ENCODE measurements at regions not wholly inside any gene's neighbourhood (a gene's known extent, or its start where the extent isn't known, plus 50 kb on each side); places are given as distances from the start of the nearest gene placed in this dataset.
"Not testable (repeated sequence)": the region's sequence is repeated elsewhere in the genome, so short reads cannot be mapped to it uniquely, and the experiment has no call there.

GRCh38 chr2:101645886-101646285, 51.6 kb upstream of the MAP4K4 start:
- DNase-seq (ENCODE audit: low spot score) = not testable (repeated sequence)

- no peak for DNase-seq (ENCODE audit: low spot score)
Measured at GRCh38 chr2:101644842-101645383, 52.6 kb upstream of the MAP4K4 start.

DNA sequence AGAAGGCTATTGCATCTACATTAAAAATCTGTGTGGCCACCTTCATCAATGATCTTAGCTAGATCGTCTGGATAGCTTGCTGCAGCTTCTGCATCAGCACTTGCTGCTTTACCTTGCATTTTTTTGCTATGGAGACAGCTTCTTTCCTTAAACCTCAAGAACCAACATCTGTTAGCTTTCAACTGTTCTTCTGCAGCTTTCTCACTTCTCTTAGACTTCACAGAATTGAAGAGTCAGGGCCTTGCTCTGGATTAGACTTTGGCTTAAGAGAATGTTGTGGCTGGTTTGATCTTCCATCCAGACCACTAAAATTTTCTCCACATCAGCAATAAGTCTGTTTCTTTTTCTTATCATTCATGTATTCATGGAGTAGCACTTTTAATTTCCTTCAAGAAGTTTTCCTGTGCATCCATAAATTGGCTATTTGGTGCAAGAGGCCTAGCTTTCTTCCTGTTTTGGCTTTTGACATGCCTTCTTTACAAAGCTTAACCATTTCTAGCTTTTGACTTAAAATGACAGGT, 54.4 kb upstream of the MAP4K4 start:
- no peak for DNase-seq (ENCODE audit: low spot score)

GRCh38 chr2:101638817-101639605, 58.5 kb upstream of the MAP4K4 start:
- DNase-seq (ENCODE audit: low spot score) = no peak

- no peak for DNase-seq (ENCODE audit: low spot score)
Measured at GRCh38 chr2:101638181-101638711, 59.3 kb upstream of the MAP4K4 start.

GRCh38 chr2:101630224-101630949, 67.1 kb upstream of the MAP4K4 start:
- DNase-seq (ENCODE audit: low spot score) = peak; percentile 12

DNA sequence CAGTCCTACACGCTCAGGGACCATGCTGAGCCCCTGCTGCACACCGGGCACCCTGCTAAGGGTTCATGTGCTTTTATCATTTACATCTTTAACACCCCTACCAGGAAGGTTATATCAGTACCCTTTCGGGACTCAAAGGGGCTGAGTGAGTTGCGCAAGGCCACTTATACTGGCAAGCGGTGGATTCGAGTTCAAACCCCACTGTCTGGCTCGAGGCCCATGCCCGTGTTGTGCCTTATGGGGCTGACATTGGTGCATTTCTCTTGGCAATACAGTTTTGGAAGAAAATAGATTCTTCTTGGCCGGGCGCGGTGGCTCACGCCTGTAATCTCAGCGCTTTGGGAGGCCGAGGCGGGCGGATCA, 69.5 kb upstream of the MAP4K4 start:
- no peak for DNase-seq (ENCODE audit: low spot score)

- no peak for DNase-seq (ENCODE audit: low spot score)
Measured at GRCh38 chr2:101627285-101628029, 70.0 kb upstream of the MAP4K4 start.

DNA sequence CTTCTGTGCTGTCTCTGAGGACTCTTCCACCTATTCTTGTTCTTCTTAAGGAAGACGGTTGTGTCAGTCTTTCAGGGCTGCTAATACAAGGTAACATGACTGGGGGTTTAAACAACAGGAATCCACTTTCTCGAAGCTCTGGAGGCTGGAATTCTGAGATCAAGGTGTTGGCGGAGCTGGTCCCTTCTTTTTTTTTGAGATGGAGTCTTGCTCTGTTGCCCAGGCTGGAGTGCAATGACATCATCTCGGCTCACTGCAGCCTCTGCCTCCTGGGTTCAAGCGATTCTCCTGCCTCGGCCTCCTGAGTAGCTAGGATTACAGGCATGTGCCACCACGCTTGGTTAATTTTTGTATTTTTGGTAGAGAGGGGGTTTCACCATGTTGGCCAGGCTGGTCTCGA, 71.7 kb upstream of the MAP4K4 start:
- not testable (repeated sequence) for DNase-seq (ENCODE audit: low spot score)

DNA sequence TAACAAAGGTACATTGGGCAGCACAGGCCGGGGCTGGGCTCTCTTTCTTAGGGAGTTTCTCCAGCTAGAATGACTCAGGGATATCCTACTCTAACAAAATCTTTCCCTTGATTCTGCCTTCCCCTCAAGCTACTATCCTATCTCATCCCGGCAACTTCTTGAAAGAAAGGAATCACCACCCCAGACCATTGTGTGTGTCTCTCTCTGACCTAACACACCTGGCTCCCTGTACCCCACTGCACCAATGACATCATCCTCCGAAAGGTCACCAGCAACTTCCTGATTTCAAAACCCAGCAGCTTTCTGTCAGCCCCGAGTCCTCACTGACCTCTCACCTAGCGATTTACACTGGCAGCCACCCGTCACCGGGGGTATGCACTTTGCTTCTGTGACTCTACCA, 72.1 kb upstream of the MAP4K4 start:
- DNase-seq (ENCODE audit: low spot score) = no peak

DNA sequence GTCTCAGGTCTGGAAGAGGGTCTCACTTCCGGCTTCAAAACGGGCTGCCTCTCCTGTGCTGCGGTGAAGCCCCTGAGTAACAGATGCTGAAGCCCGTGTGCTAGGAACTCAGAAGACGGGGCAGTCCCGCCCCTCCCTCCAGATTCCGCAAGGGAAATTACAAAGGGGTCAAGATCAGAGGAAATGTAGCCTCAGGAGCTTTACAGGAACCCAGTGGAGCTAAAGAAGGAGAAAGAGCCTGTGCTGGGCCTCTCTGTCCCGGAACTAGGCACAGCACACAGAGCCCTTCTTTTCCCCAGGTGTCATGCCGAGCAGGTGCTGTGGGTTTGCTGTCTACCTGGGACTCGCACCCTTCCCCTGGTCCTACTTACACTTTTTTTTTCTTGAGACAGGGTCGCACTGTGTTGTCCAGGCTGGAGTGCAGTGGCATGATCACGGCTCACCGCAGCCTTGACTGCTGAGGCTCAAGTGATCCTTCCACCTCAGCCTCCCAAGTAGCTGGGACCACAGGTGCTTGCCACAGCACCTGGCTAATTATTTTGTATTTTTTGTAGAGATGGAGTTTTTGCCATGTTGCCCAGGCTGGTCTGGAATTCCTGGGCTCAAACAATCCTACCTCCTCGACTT, 72.7 kb upstream of the MAP4K4 start:
- DNase-seq (ENCODE audit: low spot score) = no peak

- no peak for DNase-seq (ENCODE audit: low spot score)
Measured at GRCh38 chr2:101623031-101623521, 74.4 kb upstream of the MAP4K4 start.

- DNase-seq (ENCODE audit: low spot score) = no peak
Measured at GRCh38 chr2:101622210-101623030, 75.1 kb upstream of the MAP4K4 start.

GRCh38 chr2:101619191-101619591, 78.3 kb upstream of the MAP4K4 start:
- no peak for DNase-seq (ENCODE audit: low spot score)

DNA sequence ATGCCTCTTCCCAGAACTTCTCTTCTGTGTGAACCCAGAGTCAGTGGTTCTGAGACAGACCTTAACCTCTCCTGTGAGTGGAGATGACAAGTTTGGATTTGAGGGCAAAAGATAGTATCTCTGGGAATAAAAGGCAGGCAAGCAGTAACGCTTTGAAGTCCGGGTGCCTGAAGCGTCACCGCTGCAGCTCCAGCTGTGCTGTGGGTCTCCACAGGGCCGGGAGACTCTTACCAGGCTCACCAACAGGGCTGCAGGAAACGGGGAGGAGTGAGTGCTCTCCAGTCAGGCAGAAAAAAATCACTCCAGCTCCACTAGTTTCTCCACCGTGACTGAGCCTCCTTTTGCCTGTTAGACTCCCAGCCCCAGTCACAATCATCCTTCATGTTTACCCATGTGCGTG, 79.7 kb upstream of the MAP4K4 start:
- DNase-seq (ENCODE audit: low spot score) = peak; percentile 30

DNA sequence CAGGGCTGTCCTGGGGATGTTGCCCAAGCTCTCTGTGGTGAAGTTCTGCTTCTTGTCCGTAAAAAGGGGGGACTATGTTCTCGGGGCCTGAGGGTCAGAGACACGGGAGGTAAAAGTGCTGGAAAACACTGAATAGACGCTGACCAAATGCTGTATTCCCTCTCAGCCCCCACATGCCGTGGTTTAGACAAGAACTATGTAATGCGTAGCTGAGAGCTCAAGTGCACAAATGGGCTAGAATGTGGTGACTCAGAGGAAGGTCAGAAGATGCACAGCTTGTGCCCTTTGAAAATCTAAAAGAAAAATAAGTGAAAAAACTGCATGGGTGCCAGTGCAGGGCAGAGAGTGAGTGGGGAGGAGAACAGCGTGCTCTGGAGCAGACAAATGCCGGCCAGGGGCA, 80.3 kb upstream of the MAP4K4 start:
- peak; percentile 25 for DNase-seq (ENCODE audit: low spot score)

DNA sequence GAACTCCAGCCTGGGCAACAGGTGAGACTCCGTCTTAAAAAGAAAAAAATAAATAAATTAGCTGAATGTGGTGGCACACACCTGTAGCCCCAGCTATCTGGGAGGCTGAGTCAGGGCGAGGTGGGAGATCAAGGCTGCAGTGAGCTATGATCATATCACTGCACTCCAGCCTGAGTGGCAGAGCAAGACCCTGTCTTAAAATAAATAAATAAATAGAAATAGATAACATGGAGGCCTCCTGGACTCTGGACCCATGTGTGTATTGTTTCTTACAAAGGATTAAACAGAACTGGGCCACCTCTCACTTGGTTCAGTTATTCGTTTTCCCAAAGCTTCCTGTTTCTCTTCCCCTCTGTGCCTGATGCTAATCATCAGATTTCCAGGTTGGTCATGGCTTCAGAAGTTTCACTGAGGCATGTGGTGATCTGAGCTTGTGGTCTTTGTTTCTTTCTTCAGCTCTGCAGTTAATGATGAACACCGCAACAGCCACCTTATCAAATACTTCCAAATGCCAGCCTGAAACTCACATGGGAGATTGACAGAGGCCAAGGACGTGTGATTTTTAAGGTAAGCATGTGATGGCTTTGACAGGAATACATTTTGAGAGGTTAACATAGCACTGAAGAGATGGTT, 83.3 kb upstream of the MAP4K4 start:
- no peak for DNase-seq (ENCODE audit: low spot score)

DNA sequence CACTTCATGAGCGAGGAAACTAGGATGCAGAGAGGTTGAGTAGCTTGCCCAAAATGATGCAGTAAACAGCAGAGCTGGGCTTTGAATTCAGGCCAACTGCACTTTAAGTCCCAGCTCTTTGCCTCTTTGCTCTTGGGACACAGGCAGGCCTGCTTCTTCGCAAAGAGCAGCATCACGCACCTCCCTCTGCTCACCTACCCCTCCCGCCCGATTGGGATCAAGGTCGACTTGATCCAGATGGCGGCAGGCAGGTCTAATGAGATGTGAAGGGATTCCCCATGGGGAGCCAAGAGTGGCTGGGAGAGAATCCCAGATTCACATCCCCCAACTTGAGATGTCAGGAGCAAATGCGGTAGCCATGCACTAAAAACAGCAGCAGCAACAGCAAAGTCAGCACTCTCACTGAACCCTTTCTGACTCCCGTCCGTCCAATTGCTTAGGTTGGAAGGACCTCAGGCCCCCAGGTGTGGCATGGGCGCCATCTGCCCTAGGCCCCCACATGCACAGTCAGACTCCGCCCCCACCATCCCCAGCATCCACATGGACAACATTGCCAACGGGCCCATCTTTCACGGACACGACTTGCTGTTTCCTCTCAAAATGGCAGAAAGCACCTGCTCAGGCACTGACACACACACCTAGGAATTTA, 84.3 kb upstream of the MAP4K4 start:
- no peak for DNase-seq (ENCODE audit: low spot score)

- no peak for DNase-seq (ENCODE audit: low spot score)
Measured at GRCh38 chr2:101612019-101612418, 85.5 kb upstream of the MAP4K4 start.

Measured in kidney tubule cell (primary cell).